ENCODE measurements at regions not wholly inside any gene's neighbourhood (a gene's known extent, or its start where the extent isn't known, plus 50 kb on each side); places are given as distances from the start of the nearest gene placed in this dataset.
"Not testable (repeated sequence)": the region's sequence is repeated elsewhere in the genome, so short reads cannot be mapped to it uniquely, and the experiment has no call there.

DNA sequence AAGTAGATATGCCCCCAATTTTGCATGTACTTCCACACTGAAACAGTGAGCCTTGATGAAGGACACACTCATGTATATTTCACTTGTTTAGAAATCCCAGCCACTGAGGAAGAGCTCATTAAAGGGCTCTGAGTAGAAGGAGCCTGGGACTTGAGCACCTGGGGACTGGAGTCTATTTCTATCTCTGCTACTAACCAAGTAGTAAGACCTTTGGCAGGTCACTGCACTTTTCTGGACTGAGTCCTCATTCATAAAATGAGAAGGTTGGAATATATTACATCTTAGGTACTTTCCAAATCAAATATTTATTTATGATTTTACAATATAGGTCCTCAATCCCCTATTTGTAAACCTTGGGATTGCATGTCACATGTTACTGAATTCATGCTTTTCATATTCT is 78.2 kb upstream of the C4orf54 start:
- no peak for DNase-seq (ENCODE audit: low read depth)
- TF ChIP-seq, protein P1, sequence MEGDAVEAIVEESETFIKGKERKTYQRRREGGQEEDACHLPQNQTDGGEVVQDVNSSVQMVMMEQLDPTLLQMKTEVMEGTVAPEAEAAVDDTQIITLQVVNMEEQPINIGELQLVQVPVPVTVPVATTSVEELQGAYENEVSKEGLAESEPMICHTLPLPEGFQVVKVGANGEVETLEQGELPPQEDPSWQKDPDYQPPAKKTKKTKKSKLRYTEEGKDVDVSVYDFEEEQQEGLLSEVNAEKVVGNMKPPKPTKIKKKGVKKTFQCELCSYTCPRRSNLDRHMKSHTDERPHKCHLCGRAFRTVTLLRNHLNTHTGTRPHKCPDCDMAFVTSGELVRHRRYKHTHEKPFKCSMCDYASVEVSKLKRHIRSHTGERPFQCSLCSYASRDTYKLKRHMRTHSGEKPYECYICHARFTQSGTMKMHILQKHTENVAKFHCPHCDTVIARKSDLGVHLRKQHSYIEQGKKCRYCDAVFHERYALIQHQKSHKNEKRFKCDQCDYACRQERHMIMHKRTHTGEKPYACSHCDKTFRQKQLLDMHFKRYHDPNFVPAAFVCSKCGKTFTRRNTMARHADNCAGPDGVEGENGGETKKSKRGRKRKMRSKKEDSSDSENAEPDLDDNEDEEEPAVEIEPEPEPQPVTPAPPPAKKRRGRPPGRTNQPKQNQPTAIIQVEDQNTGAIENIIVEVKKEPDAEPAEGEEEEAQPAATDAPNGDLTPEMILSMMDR (IDR thresholded peaks at IDR 0.05; ENCODE audit: low read depth, low read length), result no peak
- TF ChIP-seq MYC (IDR thresholded peaks at IDR 0.05; ENCODE audit: low read depth, low read length) (no peak), POLR2A (IDR thresholded peaks at IDR 0.05; ENCODE audit: extremely low read depth, insufficient read length) (no peak)
- TF ChIP-seq, protein P2, sequence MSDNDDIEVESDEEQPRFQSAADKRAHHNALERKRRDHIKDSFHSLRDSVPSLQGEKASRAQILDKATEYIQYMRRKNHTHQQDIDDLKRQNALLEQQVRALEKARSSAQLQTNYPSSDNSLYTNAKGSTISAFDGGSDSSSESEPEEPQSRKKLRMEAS (IDR thresholded peaks at IDR 0.05; ENCODE audit: low read depth, low read length), result no peak

DNA sequence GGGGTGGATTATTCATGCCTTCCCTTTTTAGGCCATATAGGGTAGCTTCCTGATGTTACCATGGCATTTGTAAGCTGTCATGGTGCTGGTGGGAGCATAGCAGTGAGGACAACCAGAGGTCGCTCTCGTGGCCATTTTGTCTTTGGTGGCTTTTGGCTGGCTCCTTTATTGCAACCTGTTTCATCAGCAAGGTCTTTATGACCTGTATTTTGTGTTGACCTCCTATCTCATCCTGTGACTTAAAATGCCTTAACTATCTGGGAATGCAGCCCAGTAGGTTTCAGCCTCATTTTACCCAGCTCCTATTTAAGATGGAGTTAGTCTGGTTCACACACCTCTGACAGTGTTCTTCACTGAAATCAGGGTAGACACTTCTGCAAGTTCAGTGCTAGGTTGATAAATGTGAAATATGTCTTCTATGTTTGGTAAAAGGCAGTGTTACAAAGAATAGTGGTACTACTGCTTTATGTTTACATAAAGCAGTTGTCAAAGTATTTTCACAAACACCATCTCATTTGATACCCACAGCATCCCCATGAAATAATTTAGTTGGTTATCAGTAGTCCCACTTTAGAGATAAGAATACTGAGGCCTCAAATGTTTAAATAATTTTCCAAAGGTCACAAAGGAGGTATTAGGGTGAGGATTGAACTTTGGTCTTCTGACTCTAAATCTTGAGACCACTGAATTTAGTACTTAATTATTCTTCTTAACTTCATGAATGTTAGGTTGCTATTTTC is 77.1 kb upstream of the C4orf54 start:
- TF ChIP-seq MYC (IDR thresholded peaks at IDR 0.05; ENCODE audit: low read depth, low read length) (no peak), POLR2A (IDR thresholded peaks at IDR 0.05; ENCODE audit: extremely low read depth, insufficient read length) (no peak)
- TF ChIP-seq, protein P1 (IDR thresholded peaks at IDR 0.05; ENCODE audit: low read depth, low read length), result no peak
- TF ChIP-seq, protein P2 (IDR thresholded peaks at IDR 0.05; ENCODE audit: low read depth, low read length), result no peak
- no peak for DNase-seq (ENCODE audit: low read depth)
- H3K4me3 ChIP-seq (ENCODE audit: low read depth, low read length), result no peak overlapping the region

More for the DNA sequence above, 78.2 kb upstream of the C4orf54 start:
- H3K4me3 ChIP-seq (ENCODE audit: low read depth, low read length), result no peak overlapping the region

DNA sequence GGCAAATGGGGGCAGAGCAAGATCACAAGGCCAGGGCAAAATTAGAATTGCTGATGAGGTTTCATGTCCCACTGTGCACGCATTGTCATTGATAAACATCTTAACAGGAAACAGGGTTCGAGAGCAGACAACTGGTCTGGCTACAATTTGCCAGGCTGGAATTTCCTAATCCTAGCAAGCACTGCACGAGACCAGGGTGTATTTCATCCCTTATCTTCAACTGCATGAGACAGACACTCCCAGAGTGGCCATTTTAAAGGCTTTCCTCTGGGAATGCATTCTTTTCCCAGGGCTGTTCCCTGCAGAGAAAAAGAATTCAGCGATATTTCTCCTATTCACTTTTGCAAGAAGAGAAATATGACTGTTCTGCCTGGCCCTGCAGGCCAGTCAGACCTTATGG is 75.8 kb upstream of the C4orf54 start:
- not testable (repeated sequence) for H3K4me3 ChIP-seq (ENCODE audit: low read depth, low read length)

DNA sequence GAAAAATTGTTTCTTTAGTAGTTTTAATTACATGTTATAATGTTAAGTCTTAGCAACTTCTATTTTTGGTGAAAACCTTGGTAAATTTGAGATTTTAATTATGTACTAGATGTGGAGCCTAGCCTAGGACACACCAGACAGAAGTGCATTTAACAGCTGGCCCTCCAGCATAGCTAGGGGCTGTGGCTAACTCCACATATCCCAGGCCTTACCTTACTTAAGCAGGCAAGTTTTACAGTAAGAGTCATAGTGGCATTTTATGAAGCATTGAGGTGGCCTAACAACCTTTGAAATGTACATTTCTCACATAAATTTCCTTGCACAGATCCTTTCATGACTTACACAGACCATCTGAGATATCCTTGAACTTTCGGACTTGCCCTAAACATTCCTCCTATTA is 71.6 kb upstream of the C4orf54 start:
- no peak for DNase-seq (ENCODE audit: low read depth)
- TF ChIP-seq, protein P2 (IDR thresholded peaks at IDR 0.05; ENCODE audit: low read depth, low read length), result no peak
- TF ChIP-seq MYC (IDR thresholded peaks at IDR 0.05; ENCODE audit: low read depth, low read length), result no peak
- TF ChIP-seq POLR2A (IDR thresholded peaks at IDR 0.05; ENCODE audit: extremely low read depth, insufficient read length), result no peak
- TF ChIP-seq, protein P1 (IDR thresholded peaks at IDR 0.05; ENCODE audit: low read depth, low read length), result no peak
- H3K4me3 ChIP-seq (ENCODE audit: low read depth, low read length), result no peak overlapping the region

More for the DNA sequence above, 75.8 kb upstream of the C4orf54 start:
- not testable (repeated sequence) for DNase-seq (ENCODE audit: low read depth)

DNA sequence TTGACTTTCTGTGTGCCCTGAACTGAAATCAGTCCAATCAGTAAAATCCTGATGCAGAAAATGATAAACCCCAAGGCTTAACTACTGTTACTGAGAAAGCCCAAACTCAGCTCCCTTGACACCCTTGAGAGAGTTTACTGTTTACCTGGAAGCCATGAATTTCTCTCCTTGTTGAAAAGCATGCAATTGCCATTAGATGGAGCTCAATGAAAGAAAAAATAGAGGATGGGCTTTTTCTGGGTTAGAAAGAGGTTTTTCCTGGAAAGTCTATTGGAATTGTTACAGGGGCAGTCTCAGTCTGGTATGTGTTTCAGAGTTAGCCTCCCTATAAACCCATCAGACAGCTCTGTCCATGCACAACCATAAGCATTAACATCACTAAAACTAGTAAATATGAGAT is 66.4 kb upstream of the C4orf54 start:
- no peak overlapping the region for H3K4me3 ChIP-seq (ENCODE audit: low read depth, low read length)
- TF ChIP-seq MYC (IDR thresholded peaks at IDR 0.05; ENCODE audit: low read depth, low read length) (no peak), POLR2A (IDR thresholded peaks at IDR 0.05; ENCODE audit: extremely low read depth, insufficient read length) (no peak)
- TF ChIP-seq, protein P2 (IDR thresholded peaks at IDR 0.05; ENCODE audit: low read depth, low read length), result no peak
- TF ChIP-seq, protein P1 (IDR thresholded peaks at IDR 0.05; ENCODE audit: low read depth, low read length), result no peak
- DNase-seq (ENCODE audit: low read depth), result no peak

DNA sequence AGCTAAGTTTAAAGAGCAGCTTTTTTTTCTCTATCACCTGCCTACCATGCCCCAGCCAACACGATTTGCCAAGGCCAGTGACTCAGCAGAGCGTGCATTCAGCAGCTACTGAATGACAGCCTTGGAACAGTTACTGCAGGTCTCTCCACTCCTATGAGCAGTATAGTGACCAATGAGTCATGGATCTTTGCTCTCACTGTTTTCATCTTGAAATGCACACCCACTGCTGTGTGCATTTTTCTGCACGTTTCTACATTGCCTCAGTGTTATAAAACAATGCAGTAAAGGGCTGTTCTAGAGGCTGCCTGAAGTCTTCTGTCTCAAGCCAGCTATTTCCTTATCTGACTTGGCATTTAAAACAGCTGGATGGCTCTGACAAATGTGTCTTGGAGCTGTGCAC is 66.0 kb upstream of the C4orf54 start:
- H3K4me3 ChIP-seq (ENCODE audit: low read depth, low read length), result no peak overlapping the region
- peak; percentile 24 for DNase-seq (ENCODE audit: low read depth)

More for the DNA sequence above, 66.0 kb upstream of the C4orf54 start:
- TF ChIP-seq, protein P2 (IDR thresholded peaks at IDR 0.05; ENCODE audit: low read depth, low read length), result no peak
- TF ChIP-seq, protein P1 (IDR thresholded peaks at IDR 0.05; ENCODE audit: low read depth, low read length), result no peak
- TF ChIP-seq POLR2A (IDR thresholded peaks at IDR 0.05; ENCODE audit: extremely low read depth, insufficient read length), result no peak
- no peak for TF ChIP-seq MYC (IDR thresholded peaks at IDR 0.05; ENCODE audit: low read depth, low read length)
